GM21528 (cell line): ENCODE measurements at regions not wholly inside any gene's neighbourhood (a gene's known extent, or its start where the extent isn't known, plus 50 kb on each side); places are given as distances from the start of the nearest gene placed in this dataset.

Experiments
- ATAC-seq: cut with Tn5 transposase; IDR thresholded peaks from one replicate; pipeline ENCODE4 v1.9.1; 2021; ENCODE audit warnings: mild to moderate bottlenecking, moderate library complexity; ENCODE audit not compliant: unreplicated experiment, low FRiP score

DNA sequence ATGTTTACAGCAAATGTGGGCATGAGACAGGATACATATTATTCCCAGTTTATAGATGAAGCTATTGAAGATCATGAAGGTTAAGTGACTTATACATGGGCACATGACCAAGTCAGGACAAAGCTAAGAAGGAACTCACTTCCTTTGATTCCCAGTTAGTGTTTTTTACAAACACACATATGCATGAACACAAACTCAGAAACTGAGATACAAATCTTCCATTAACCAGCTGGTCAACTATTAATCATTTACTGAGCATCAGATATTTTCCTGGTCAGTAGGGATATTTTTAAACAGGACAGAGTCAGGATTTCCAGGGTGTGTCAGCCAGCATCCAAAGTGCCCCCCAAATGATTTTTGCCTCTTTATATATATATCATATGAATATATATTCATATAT, 222.2 kb downstream of the OGFRL1 start:
- ATAC-seq, result no peak

GRCh38 chr6:71512256-71512655, 223.6 kb downstream of the OGFRL1 start:
- ATAC-seq, result no peak

DNA sequence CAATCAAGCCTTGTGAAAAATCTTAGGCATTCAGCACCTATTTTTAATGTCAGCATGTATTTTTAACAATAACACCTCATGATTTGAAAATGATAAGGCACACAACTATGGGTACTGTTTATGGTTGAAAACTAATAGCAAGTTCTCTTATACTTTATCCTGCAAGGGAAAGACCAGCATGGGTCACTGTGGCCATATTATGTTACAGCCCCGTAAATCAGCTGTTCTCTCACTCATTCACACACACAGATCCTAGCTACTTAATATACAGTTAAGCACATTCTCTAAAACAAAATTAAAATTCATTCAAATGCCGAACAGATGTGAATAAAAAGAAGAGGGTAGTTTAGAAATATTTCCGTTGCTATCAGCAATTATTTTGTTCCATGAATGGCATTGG, 224.4 kb downstream of the OGFRL1 start:
- no peak for ATAC-seq

DNA sequence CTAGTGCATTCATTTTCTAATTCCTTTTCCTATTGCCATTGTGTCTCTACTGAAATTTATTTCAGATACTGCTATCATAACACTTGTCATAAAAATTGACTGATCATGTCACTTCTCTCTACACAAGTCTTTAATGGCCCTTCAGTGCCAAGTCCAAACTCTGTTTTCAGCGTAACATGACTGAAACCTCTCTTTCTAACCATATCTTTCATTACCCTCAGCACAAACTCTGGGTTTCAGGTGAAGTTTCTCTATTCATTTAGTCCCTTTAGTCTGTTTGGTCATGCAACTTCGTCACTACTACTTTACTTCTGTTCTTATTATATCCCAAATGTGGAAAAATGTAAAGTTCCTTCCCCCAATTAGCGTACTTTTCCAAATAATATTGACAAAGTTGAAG, 234.9 kb downstream of the OGFRL1 start:
- no peak for ATAC-seq

DNA sequence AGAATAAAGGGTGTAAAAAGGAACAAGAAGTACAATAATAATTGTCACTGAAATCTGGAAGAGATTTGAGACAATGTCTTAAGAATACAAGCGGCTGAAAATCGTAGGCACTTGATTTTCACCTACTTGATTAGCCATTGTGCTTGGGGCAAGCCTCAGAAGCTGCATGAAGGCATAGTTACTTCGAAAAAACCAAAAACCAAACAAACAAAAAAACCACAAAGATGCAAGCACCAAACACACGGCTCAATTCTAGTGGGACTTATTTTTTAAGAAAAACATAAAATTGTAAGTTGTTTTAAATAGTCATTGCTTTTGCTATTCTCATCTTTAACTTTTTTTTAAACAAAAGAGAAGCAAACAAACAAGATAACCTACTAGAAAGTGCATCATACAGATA, 235.6 kb downstream of the OGFRL1 start:
- ATAC-seq, result no peak

DNA sequence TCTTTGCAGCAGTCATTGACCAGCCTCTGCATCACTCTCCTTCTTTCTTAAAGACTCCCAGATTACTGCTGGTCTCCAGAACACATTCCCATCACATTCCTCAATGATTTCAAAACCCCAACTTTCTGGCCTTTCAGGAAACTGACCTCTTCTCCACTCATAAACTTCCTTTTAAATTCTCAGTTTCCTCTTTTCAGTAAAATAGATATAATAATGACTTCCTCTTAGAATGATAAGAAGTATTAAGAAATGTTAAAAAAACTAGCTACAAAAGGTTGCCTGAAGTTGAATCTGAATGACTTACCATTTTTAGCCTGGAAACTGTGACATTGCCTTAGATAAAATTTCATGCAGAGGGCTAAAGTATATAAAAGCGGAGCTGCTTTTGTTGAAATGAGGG, 239.3 kb downstream of the OGFRL1 start:
- no peak for ATAC-seq

DNA sequence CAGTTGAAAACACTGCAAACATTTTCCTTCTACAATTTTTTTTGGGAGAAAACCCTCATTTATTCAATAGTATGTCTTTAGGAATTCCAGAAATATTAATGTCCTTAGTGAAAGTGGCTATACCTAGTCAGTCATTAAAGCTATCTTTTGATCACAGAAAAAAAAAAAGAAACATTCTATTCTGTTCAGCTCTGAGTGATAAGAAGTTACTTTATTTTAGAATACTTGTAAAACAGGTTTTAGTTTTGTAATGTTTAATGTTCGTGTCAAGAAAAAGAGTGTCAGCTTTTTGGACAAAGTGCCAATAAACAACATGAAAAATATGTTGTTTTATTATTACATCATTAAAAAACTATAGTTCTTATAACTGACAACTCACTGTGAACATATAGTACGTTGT, 240.4 kb downstream of the OGFRL1 start:
- ATAC-seq, result no peak

GRCh38 chr6:71529769-71530168, 241.2 kb downstream of the OGFRL1 start:
- no peak for ATAC-seq

DNA sequence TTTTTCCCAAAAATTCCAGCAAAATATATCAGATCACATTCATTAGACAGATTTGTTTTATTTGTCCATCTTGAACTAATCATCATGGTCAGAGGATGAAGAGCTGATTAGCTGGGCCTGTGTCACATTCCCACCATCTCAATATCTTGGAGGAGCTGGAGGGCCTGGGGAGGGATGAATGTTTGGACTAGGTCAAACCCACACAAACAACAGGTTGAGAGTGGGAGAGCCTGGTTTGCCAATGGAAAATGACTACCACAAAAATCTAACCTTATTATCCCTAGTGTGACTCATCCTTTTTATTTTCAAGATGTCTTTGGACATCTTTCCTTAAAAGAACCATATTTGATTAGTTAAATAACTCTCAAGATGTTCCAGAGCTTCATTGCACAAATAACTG, 242.4 kb downstream of the OGFRL1 start:
- ATAC-seq, result no peak

DNA sequence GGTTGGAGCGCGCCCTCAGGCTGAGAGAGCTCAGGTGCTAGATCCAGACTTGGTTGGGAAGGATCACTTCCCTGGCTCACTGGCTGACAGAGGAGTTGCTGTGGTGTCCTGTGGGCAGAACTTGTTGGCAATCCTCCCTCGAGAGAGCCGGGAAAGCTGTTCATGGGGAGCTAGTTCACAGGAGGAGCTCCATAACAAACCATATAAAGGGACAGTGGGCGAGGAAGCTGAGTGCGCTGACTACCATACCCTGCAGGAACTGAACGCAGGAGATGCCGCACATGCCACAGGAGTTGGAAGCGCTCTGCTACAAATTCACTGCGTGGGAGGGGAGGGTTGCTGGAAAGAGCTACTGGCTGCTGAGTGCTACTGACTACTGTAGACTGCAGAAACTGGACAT, 243.2 kb downstream of the OGFRL1 start:
- ATAC-seq, result no peak

DNA sequence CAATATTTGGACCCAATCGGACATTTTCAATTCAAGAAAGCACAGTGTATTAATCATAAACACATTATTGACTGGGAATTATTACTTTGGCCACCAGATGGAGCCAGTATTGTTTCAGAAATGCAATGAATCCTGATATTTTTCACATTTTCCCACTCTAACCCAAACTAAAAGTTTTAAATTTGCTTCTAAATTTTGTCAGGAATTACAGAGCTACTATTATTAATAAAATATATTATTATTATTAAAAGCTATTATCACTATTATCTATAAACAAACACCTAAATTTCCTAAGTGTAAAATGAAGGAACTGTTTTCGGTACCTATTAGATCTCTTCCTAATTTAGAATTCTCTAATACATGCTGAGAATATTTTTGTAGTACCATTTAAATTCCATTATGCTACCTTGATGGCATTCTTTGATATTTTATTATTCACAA, 245.3 kb downstream of the OGFRL1 start:
- no peak for ATAC-seq

DNA sequence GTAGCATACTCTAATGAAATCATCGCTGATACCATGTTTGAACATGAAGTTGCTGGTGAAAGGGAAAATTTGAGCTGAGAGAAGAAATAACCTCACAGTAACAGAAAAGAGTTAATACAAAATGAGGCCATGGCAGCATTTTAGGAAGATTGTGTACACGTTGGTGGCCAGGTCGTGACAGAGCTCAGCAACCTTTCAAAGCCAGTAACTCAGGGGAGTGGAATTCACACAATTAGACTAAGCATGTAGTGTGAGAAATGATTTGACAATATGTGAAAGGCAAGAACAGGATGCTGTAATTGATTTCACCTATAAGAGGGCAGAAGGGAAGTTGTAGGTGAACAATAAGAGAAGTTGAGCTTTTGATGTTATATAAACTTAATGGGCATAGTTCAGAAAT, 246.3 kb downstream of the OGFRL1 start:
- no peak for ATAC-seq

- no peak for ATAC-seq
Measured at GRCh38 chr6:71537717-71538116, 249.1 kb downstream of the OGFRL1 start.

GRCh38 chr6:71544028-71544427, 255.4 kb downstream of the OGFRL1 start:
- ATAC-seq, result no peak

DNA sequence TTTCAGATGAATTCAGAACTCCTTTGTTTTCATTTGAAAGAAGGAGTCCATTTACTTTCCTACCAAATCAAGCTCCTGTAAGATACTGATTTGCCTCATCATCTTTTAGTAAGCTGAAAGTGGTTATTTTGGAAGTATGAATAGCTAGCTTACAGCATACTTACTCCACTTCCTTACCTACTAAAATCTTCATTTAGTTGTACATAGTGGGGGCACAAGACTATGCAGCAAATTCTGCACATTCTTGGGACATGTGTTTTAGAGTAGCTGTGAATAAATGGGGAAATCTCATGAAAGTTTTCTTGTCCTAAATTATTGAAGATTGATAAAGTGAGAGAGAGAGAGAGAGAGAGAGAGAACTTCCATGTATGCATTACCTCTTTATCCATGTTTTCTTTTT, 256.3 kb downstream of the OGFRL1 start:
- no peak for ATAC-seq

DNA sequence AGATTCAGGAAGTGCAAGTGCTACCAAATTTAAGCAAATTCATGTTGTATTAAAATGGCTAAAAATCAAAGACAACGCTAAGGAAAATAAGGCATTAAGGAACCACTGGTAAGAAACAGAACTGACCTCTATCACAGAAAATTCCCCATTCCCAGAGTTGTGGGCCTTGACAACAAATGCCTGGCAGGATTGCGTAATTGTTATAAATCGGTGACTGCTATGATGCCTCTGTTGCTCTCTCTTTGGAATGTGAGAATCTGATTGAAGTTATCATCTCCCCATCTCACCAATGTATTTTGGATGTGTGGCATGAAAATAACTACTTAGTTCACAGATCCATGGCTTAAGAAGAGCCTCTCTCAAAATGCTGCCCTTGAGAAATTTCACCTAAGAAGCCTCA, 257.3 kb downstream of the OGFRL1 start:
- ATAC-seq, result no peak

GRCh38 chr6:71551798-71552197, 263.2 kb downstream of the OGFRL1 start:
- no peak for ATAC-seq

GRCh38 chr6:71556141-71556540, 267.5 kb downstream of the OGFRL1 start:
- ATAC-seq, result no peak

- ATAC-seq, result no peak
Measured at GRCh38 chr6:71558974-71559373, 270.4 kb downstream of the OGFRL1 start.

DNA sequence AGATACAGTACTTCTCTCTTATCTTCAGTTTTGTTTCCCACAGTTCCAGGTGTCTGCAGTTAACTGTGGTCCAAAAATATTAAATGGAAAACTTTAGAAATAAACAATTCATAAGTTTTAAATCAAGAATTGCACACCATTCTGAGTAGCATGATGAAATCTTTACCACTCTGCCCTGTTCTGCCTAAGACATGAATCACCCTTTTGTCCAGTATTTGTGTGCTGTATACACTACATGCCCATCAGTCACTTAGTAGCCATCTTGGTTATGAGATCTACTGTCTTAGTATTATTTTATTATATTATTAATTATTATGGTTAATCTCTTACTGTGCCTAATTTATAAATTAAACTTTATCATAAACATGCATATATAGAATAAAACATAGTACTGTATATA, 279.0 kb downstream of the OGFRL1 start:
- ATAC-seq, result no peak

DNA sequence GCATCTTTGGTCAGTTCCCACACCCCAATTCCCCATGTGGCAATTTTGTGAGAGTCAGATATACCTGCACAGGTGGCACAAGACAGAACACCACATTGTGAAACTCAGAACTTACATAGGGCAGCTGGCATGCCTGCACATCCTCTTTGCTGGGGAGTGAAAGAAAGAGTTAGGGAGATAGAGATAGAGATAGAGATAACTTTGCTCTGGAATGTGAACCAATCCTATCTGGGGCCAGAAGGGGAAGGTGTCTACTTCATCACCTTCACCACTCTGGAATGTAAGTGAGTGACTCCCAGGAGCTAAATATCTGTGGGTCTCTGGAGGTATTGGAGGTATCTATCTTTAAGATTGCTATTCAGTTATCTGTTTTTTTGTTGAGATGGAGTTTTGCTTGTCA, 289.2 kb downstream of the OGFRL1 start:
- ATAC-seq, result no peak

- no peak for ATAC-seq
Measured at GRCh38 chr6:71579902-71580301, 291.3 kb downstream of the OGFRL1 start.

GRCh38 chr6:71582820-71583219, 294.2 kb downstream of the OGFRL1 start:
- no peak for ATAC-seq
